ENCODE measurements at regions not wholly inside any gene's neighbourhood (a gene's known extent, or its start where the extent isn't known, plus 50 kb on each side); places are given as distances from the start of the nearest gene placed in this dataset.
"Not testable (repeated sequence)": the region's sequence is repeated elsewhere in the genome, so short reads cannot be mapped to it uniquely, and the experiment has no call there.

GRCh38 chr10:81109200-81109752 is 571.6 kb downstream of the SH2D4B start:
- DNase-seq (ENCODE audit: low read depth in 2 of 2), result no peak

GRCh38 chr10:81116201-81116600 is 578.5 kb downstream of the SH2D4B start:
- DNase-seq (ENCODE audit: low read depth in 2 of 2), result no peak

- no peak for DNase-seq (ENCODE audit: low read depth in 2 of 2)
Observed at GRCh38 chr10:81116990-81117389, 579.3 kb downstream of the SH2D4B start.

- no peak for DNase-seq (ENCODE audit: low read depth in 2 of 2)
Observed at GRCh38 chr10:81127931-81128330, 590.2 kb downstream of the SH2D4B start.

GRCh38 chr10:81130014-81130413 is 592.3 kb downstream of the SH2D4B start:
- DNase-seq (ENCODE audit: low read depth in 2 of 2), result no peak

- no peak for DNase-seq (ENCODE audit: low read depth in 2 of 2)
Observed at GRCh38 chr10:81135851-81136250, 598.1 kb downstream of the SH2D4B start.

GRCh38 chr10:81136261-81136660 is 598.6 kb downstream of the SH2D4B start:
- DNase-seq (ENCODE audit: low read depth in 2 of 2), result no peak

- no peak for DNase-seq (ENCODE audit: low read depth in 2 of 2)
Observed at GRCh38 chr10:81145975-81146374, 608.3 kb downstream of the SH2D4B start.

GRCh38 chr10:81146436-81146835 is 608.7 kb downstream of the SH2D4B start:
- no peak for DNase-seq (ENCODE audit: low read depth in 2 of 2)

- DNase-seq (ENCODE audit: low read depth in 2 of 2), result no peak
Observed at GRCh38 chr10:81152656-81153055, 615.0 kb downstream of the SH2D4B start.

- no peak for DNase-seq (ENCODE audit: low read depth in 2 of 2)
Observed at GRCh38 chr10:81157681-81158080, 620.0 kb downstream of the SH2D4B start.

GRCh38 chr10:81177651-81178244 is 640.0 kb downstream of the SH2D4B start:
- no peak for DNase-seq (ENCODE audit: low read depth in 2 of 2)

GRCh38 chr10:81179324-81179723 is 641.6 kb downstream of the SH2D4B start:
- no peak for DNase-seq (ENCODE audit: low read depth in 2 of 2)

GRCh38 chr10:81179805-81180452 is 642.2 kb downstream of the SH2D4B start:
- no peak for DNase-seq (ENCODE audit: low read depth in 2 of 2)

- no peak for DNase-seq (ENCODE audit: low read depth in 2 of 2)
Observed at GRCh38 chr10:81182296-81182695, 644.6 kb downstream of the SH2D4B start.

- no peak for DNase-seq (ENCODE audit: low read depth in 2 of 2)
Observed at GRCh38 chr10:81192221-81192788, 654.6 kb downstream of the SH2D4B start.

- no peak for DNase-seq (ENCODE audit: low read depth in 2 of 2)
Observed at GRCh38 chr10:81200801-81201200, 663.1 kb downstream of the SH2D4B start.

- not testable (repeated sequence) for DNase-seq (ENCODE audit: low read depth in 2 of 2)
Observed at GRCh38 chr10:81207359-81207758, 667.6 kb upstream of the NRG3 start.

- no peak for DNase-seq (ENCODE audit: low read depth in 2 of 2)
Observed at GRCh38 chr10:81213370-81213769, 661.6 kb upstream of the NRG3 start.

GRCh38 chr10:81215498-81215897 is 659.5 kb upstream of the NRG3 start:
- no peak for DNase-seq (ENCODE audit: low read depth in 2 of 2)

- no peak for DNase-seq (ENCODE audit: low read depth in 2 of 2)
Observed at GRCh38 chr10:81216949-81217348, 658.0 kb upstream of the NRG3 start.

GRCh38 chr10:81218307-81218706 is 656.7 kb upstream of the NRG3 start:
- DNase-seq (ENCODE audit: low read depth in 2 of 2), result no peak

- no peak for DNase-seq (ENCODE audit: low read depth in 2 of 2)
Observed at GRCh38 chr10:81219758-81220157, 655.2 kb upstream of the NRG3 start.
